HL-60 (cell line): ENCODE measurements at regions not wholly inside any gene's neighbourhood (a gene's known extent, or its start where the extent isn't known, plus 50 kb on each side); places are given as distances from the start of the nearest gene placed in this dataset.

ENCODE experiments used
- CTCF ChIP-seq: IDR thresholded peaks from one replicate; pipeline ENCODE4 v1.5.1; 2011; ENCODE audit warnings: low read length, control low read depth, inconsistent platforms; ENCODE audit not compliant: insufficient read depth
- POLR2AphosphoS5 ChIP-seq: IDR thresholded peaks from 2 replicates; pipeline ENCODE4 v1.6.1; 2012; ENCODE audit warnings: low read depth
- REST ChIP-seq: IDR thresholded peaks from 2 replicates; pipeline ENCODE4 v1.6.1; 2012; ENCODE audit warnings: low read depth; ENCODE audit not compliant: insufficient replicate concordance

- TF ChIP-seq CTCF: no peak
- TF ChIP-seq POLR2AphosphoS5: no peak
- TF ChIP-seq REST: no peak
Observed at GRCh38 chr2:183606718-183607085, 482.5 kb downstream of the NUP35 start.
